ENCODE measurements at regions not wholly inside any gene's neighbourhood (a gene's known extent, or its start where the extent isn't known, plus 50 kb on each side); places are given as distances from the start of the nearest gene placed in this dataset.

- Histone ChIP-seq H3K4me1 (peaks cover 0 to 9% of the 10 kb centered on the region in 2 donors), H3K27ac (no peak overlapping the region), H3K27me3 (no peaks in the 10 kb centered on the region), H3K9me3 (no peaks in the 10 kb centered on the region), H3K36me3 (no peaks in the 10 kb centered on the region), H3K4me3 (no peak overlapping the region)
- intact Hi-C loops (cut with DNase I; ENCODE audit: low total_unique reads), result no loop called here
- DNase-seq (no peak), ATAC-seq (no peak)
- TF ChIP-seq CTCF (IDR thresholded peaks at IDR 0.05 in 4 of 5, conservative IDR thresholded peaks at IDR 0.05 in 1 of 5), result no peak
- TF ChIP-seq POLR2A (IDR thresholded peaks at IDR 0.05), result no peak
- in situ Hi-C loops (cut with MboI; ENCODE audit: low sequenced_read_pairs in 4 of 4), result no loop called here
These were observed 104.1 kb downstream of the DISP1 start for GRCh38 chr1:222918801-222919477.

- no peak for ATAC-seq
- Histone ChIP-seq H3K9me3 (no peaks in the 10 kb centered on the region), H3K4me3 (no peak overlapping the region), H3K4me1 (peaks cover 0 to 10% of the 10 kb centered on the region in 2 donors), H3K36me3 (no peaks in the 10 kb centered on the region), H3K27me3 (no peaks in the 10 kb centered on the region), H3K27ac (no peak overlapping the region)
- TF ChIP-seq POLR2A (IDR thresholded peaks at IDR 0.05) (no peak), CTCF (IDR thresholded peaks at IDR 0.05 in 4 of 5, conservative IDR thresholded peaks at IDR 0.05 in 1 of 5) (no peak)
- intact Hi-C loops (cut with DNase I; ENCODE audit: low total_unique reads), result no loop called here
- in situ Hi-C loops (cut with MboI; ENCODE audit: low sequenced_read_pairs in 4 of 4), result no loop called here
- DNase-seq, result no peak
These were observed 104.6 kb downstream of the DISP1 start for GRCh38 chr1:222919478-222919865.

- Histone ChIP-seq H3K4me3 (no peak overlapping the region), H3K9me3 (no peaks in the 10 kb centered on the region), H3K36me3 (no peaks in the 10 kb centered on the region), H3K27ac (no peak overlapping the region), H3K4me1 (peaks cover 0 to 6% of the 10 kb centered on the region in 2 donors), H3K27me3 (no peaks in the 10 kb centered on the region)
- in situ Hi-C loops (cut with MboI; ENCODE audit: low sequenced_read_pairs in 4 of 4), result no loop called here
- intact Hi-C loops (cut with DNase I; ENCODE audit: low total_unique reads), result no loop called here
- no peak for ATAC-seq
- TF ChIP-seq POLR2A (IDR thresholded peaks at IDR 0.05) (no peak), CTCF (IDR thresholded peaks at IDR 0.05 in 4 of 5, conservative IDR thresholded peaks at IDR 0.05 in 1 of 5) (no peak)
- DNase-seq, result no peak
These were observed 105.3 kb downstream of the DISP1 start for GRCh38 chr1:222920169-222920568.

- in situ Hi-C loops (cut with MboI; ENCODE audit: low sequenced_read_pairs in 4 of 4), result no loop called here
- Histone ChIP-seq H3K36me3 (no peaks in the 10 kb centered on the region), H3K27me3 (no peaks in the 10 kb centered on the region), H3K4me1 (peaks cover 0 to 14% of the 10 kb centered on the region in 2 donors), H3K4me3 (no peak overlapping the region), H3K9me3 (no peaks in the 10 kb centered on the region), H3K27ac (no peak overlapping the region)
- ATAC-seq, result no peak
- intact Hi-C loops (cut with DNase I; ENCODE audit: low total_unique reads), result no loop called here
- TF ChIP-seq CTCF (IDR thresholded peaks at IDR 0.05 in 4 of 5, conservative IDR thresholded peaks at IDR 0.05 in 1 of 5) (no peak), POLR2A (IDR thresholded peaks at IDR 0.05) (no peak)
- no peak for DNase-seq
These were observed 107.1 kb downstream of the DISP1 start for GRCh38 chr1:222921945-222922344.

- in situ Hi-C loops (cut with MboI; ENCODE audit: low sequenced_read_pairs in 4 of 4), result no loop called here
- intact Hi-C loops (cut with DNase I; ENCODE audit: low total_unique reads), result no loop called here
- Histone ChIP-seq H3K27ac (peak overlapping the region in 2 of 4 donors; percentile 2 to 10), H3K9me3 (no peaks in the 10 kb centered on the region), H3K27me3 (no peaks in the 10 kb centered on the region), H3K36me3 (no peaks in the 10 kb centered on the region), H3K4me1 (peaks cover 2 to 29% of the 10 kb centered on the region in 2 donors), H3K4me3 (no peak overlapping the region)
- TF ChIP-seq CTCF (IDR thresholded peaks at IDR 0.05 in 4 of 5, conservative IDR thresholded peaks at IDR 0.05 in 1 of 5) (no peak), POLR2A (IDR thresholded peaks at IDR 0.05) (no peak)
- no peak for ATAC-seq
- DNase-seq, result no peak
These were observed 108.7 kb downstream of the DISP1 start for GRCh38 chr1:222923506-222923905.

All from gastrocnemius medialis (tissue), 4 donors.